22Rv1 (cell line): ENCODE measurements at regions not wholly inside any gene's neighbourhood (a gene's known extent, or its start where the extent isn't known, plus 50 kb on each side); places are given as distances from the start of the nearest gene placed in this dataset.

Experiments used
- CTCF ChIP-seq: fragments of 450-650 bp; IDR thresholded peaks from 2 replicates; pipeline ENCODE4 v1.5.1; 2017; ENCODE audit warnings: mild to moderate bottlenecking
- ZFX ChIP-seq: fragments of 450-650 bp; IDR thresholded peaks from 2 replicates; pipeline ENCODE4 v1.6.1; 2017; ENCODE audit warnings: antibody characterized with exemption, borderline replicate concordance

- TF ChIP-seq CTCF (no peak), ZFX (no peak)
Observed at GRCh38 chr15:38622908-38623307, 58.3 kb upstream of the RASGRP1 start.
